ENCODE measurements at regions not wholly inside any gene's neighbourhood (a gene's known extent, or its start where the extent isn't known, plus 50 kb on each side); places are given as distances from the start of the nearest gene placed in this dataset.

GRCh38 chr3:18597919-18598318, 172.8 kb upstream of the SATB1 start:
- TF ChIP-seq CREB1 (IDR thresholded peaks at IDR 0.05; ENCODE audit: low read depth) (no peak), MAX (IDR thresholded peaks at IDR 0.05) (no peak), USF1 (IDR thresholded peaks at IDR 0.05) (no peak), ZBTB7A (IDR thresholded peaks at IDR 0.05; ENCODE audit: low read depth) (no peak), YY1 (IDR thresholded peaks at IDR 0.05; ENCODE audit: low read depth) (no peak), CEBPB (IDR thresholded peaks at IDR 0.05) (no peak)

GRCh38 chr3:18593231-18593630, 168.1 kb upstream of the SATB1 start:
- TF ChIP-seq YY1 (IDR thresholded peaks at IDR 0.05; ENCODE audit: low read depth) = no peak
- TF ChIP-seq EGR1 (IDR thresholded peaks at IDR 0.05) = no peak
- no peak for TF ChIP-seq EP300 (IDR thresholded peaks at IDR 0.05; ENCODE audit: borderline replicate concordance)
- TF ChIP-seq TCF12 (IDR thresholded peaks at IDR 0.05; ENCODE audit: low read depth) = no peak
- TF ChIP-seq USF1 (IDR thresholded peaks at IDR 0.05) = no peak
- TF ChIP-seq TAF1 (IDR thresholded peaks at IDR 0.05; ENCODE audit: low read depth) = no peak

- no peak for TF ChIP-seq EGR1 (IDR thresholded peaks at IDR 0.05)
- no peak for TF ChIP-seq CREB1 (IDR thresholded peaks at IDR 0.05; ENCODE audit: low read depth)
- no peak for TF ChIP-seq MAX (IDR thresholded peaks at IDR 0.05)
- TF ChIP-seq REST (IDR thresholded peaks at IDR 0.05; ENCODE audit: low read depth) = no peak
- no peak for TF ChIP-seq RAD21 (IDR thresholded peaks at IDR 0.05; ENCODE audit: low read depth)
- no peak for TF ChIP-seq EP300 (IDR thresholded peaks at IDR 0.05; ENCODE audit: borderline replicate concordance)
- no peak for TF ChIP-seq TCF12 (IDR thresholded peaks at IDR 0.05; ENCODE audit: low read depth)
- TF ChIP-seq USF1 (IDR thresholded peaks at IDR 0.05) = no peak
- TF ChIP-seq CEBPB (IDR thresholded peaks at IDR 0.05) = no peak
- TF ChIP-seq ZBTB7A (IDR thresholded peaks at IDR 0.05; ENCODE audit: low read depth) = no peak
- no peak for TF ChIP-seq NFIC (IDR thresholded peaks at IDR 0.05)
- no peak for TF ChIP-seq TAF1 (IDR thresholded peaks at IDR 0.05; ENCODE audit: low read depth)
- TF ChIP-seq YY1 (IDR thresholded peaks at IDR 0.05; ENCODE audit: low read depth) = no peak
- no peak for TF ChIP-seq TEAD4 (IDR thresholded peaks at IDR 0.05)
- TF ChIP-seq FOXM1 (IDR thresholded peaks at IDR 0.05; ENCODE audit: borderline replicate concordance, low read depth) = no peak
Observed at GRCh38 chr3:18591120-18591519, 166.0 kb upstream of the SATB1 start.

- TF ChIP-seq EP300 (IDR thresholded peaks at IDR 0.05; ENCODE audit: borderline replicate concordance) (no peak), USF1 (IDR thresholded peaks at IDR 0.05) (no peak), REST (IDR thresholded peaks at IDR 0.05; ENCODE audit: low read depth) (no peak), ZBTB7A (IDR thresholded peaks at IDR 0.05; ENCODE audit: low read depth) (no peak), EGR1 (IDR thresholded peaks at IDR 0.05) (no peak), RAD21 (IDR thresholded peaks at IDR 0.05; ENCODE audit: low read depth) (no peak), CREB1 (IDR thresholded peaks at IDR 0.05; ENCODE audit: low read depth) (no peak), TEAD4 (IDR thresholded peaks at IDR 0.05) (no peak), FOXM1 (IDR thresholded peaks at IDR 0.05; ENCODE audit: borderline replicate concordance, low read depth) (no peak)
Observed at GRCh38 chr3:18586076-18586475, 160.9 kb upstream of the SATB1 start.

- TF ChIP-seq REST (IDR thresholded peaks at IDR 0.05; ENCODE audit: low read depth) = no peak
- TF ChIP-seq TEAD4 (IDR thresholded peaks at IDR 0.05) = no peak
- TF ChIP-seq NFIC (IDR thresholded peaks at IDR 0.05) = no peak
- TF ChIP-seq CREB1 (IDR thresholded peaks at IDR 0.05; ENCODE audit: low read depth) = no peak
- TF ChIP-seq RAD21 (IDR thresholded peaks at IDR 0.05; ENCODE audit: low read depth) = no peak
- TF ChIP-seq ZBTB7A (IDR thresholded peaks at IDR 0.05; ENCODE audit: low read depth) = no peak
- no peak for TF ChIP-seq EGR1 (IDR thresholded peaks at IDR 0.05)
- TF ChIP-seq USF1 (IDR thresholded peaks at IDR 0.05) = no peak
- TF ChIP-seq TCF12 (IDR thresholded peaks at IDR 0.05; ENCODE audit: low read depth) = no peak
- TF ChIP-seq TAF1 (IDR thresholded peaks at IDR 0.05; ENCODE audit: low read depth) = no peak
- no peak for TF ChIP-seq MAX (IDR thresholded peaks at IDR 0.05)
- no peak for TF ChIP-seq CEBPB (IDR thresholded peaks at IDR 0.05)
Observed at GRCh38 chr3:18585004-18585968, 160.1 kb upstream of the SATB1 start.

Measured in Ishikawa (cell line).